ENCODE measurements at regions not wholly inside any gene's neighbourhood (a gene's known extent, or its start where the extent isn't known, plus 50 kb on each side); places are given as distances from the start of the nearest gene placed in this dataset.
"Not testable (repeated sequence)": the region's sequence is repeated elsewhere in the genome, so short reads cannot be mapped to it uniquely, and the experiment has no call there.

DNA sequence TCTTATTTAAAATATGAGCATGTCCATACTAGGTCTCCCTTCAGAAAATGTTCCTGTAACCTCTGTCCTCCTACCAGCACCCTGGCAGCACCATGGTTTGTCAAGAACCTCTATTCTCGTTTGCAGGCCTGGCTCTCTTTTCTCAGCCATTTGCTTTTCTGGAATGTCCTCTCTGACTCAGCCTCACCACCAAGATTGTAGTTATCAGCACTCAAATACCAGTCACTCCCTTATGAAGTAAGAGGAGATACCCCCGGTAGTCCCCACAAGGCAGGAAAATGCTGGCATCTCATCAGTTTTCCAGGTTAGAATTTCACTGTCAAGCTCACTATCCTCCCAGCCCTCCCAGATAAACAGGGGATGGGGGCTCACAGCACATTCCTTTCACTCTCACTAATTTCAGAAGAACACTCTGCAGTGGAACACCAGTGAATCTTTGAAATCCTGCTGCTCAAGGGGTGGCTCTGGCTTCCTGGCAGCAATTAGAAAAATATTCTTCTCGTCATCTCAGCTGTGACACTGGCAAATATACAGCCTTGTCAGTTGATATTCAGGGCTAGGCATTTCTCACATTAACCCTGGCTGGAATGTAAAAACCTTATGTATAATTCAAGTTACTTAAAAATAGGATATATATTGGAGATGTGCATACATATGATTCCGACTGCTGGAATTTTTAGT lies 129.2 kb downstream of the TBX18 start:
- H3K9me3 ChIP-seq (ENCODE audit: insufficient read depth, low read depth, low read length), result no peaks in the 10 kb centered on the region
- H3K27ac ChIP-seq (ENCODE audit: low read depth, low read length), result no peak overlapping the region
- H3K9ac ChIP-seq (ENCODE audit: low read depth, low read length), result no peak overlapping the region
- no peaks in the 10 kb centered on the region for H3K27me3 ChIP-seq (ENCODE audit: insufficient read depth, low read length)
- no peaks in the 10 kb centered on the region for H3K36me3 ChIP-seq (ENCODE audit: insufficient read depth, low read length)
- no peaks in the 10 kb centered on the region for H3K4me1 ChIP-seq (ENCODE audit: insufficient read depth, low read length)
- H3K4me3 ChIP-seq (ENCODE audit: low read length), result no peak overlapping the region
- WGBS, result 84% methylated on average over 3 of the region's 4 CpGs

DNA sequence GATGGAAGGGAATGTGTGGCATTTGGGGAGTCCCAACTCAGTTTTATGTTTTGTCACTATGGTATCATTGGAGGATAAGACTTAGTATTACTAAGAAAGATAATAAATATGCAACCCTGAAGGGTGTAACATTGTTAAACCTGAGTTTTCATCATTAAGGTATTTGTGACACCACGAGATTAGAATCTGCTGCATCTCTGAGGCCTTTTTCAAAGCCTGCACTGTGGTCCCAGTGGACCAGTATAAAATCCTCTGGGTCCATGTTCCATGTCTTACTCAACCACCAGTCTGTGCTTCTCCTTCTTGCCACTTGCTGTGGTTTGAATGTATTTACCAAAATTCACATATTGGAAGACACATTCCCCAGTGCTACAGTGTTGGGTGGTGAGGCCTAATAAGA lies 130.6 kb downstream of the TBX18 start:
- H3K9ac ChIP-seq (ENCODE audit: low read depth, low read length), result no peak overlapping the region
- H3K9me3 ChIP-seq (ENCODE audit: insufficient read depth, low read depth, low read length), result no peaks in the 10 kb centered on the region
- WGBS, result 97% methylated on average over 1 of the region's 1 CpG
- H3K36me3 ChIP-seq (ENCODE audit: insufficient read depth, low read length), result no peaks in the 10 kb centered on the region
- no peak overlapping the region for H3K4me3 ChIP-seq (ENCODE audit: low read length)
- H3K27ac ChIP-seq (ENCODE audit: low read depth, low read length), result no peak overlapping the region
- no peaks in the 10 kb centered on the region for H3K4me1 ChIP-seq (ENCODE audit: insufficient read depth, low read length)
- no peaks in the 10 kb centered on the region for H3K27me3 ChIP-seq (ENCODE audit: insufficient read depth, low read length)

DNA sequence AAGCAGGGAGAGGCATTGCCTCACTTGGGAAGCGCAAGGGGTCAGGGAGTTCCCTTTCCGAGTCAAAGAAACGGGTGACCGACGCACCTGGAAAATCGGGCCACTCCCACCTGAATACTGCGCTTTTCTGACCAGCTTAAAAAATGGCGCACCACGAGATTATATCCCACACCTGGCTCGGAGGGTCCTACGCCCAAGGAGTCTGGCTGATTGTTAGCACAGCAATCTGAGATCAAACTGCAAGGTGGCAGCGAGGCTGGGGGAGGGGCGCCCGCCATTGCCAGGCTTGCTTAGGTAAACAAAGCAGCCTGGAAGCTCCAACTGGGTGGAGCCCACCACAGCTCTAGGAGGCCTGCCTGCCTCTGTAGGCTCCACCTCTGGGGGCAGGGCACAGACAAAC lies 137.9 kb downstream of the TBX18 start:
- not testable (repeated sequence) for H3K4me3 ChIP-seq (ENCODE audit: low read length); H3K27ac ChIP-seq (ENCODE audit: low read depth, low read length); H3K9me3 ChIP-seq (ENCODE audit: insufficient read depth, low read depth, low read length); H3K36me3 ChIP-seq (ENCODE audit: insufficient read depth, low read length); H3K9ac ChIP-seq (ENCODE audit: low read depth, low read length); H3K4me1 ChIP-seq (ENCODE audit: insufficient read depth, low read length); H3K27me3 ChIP-seq (ENCODE audit: insufficient read depth, low read length)
- WGBS, result 79% methylated on average over 14 of the region's 14 CpGs

DNA sequence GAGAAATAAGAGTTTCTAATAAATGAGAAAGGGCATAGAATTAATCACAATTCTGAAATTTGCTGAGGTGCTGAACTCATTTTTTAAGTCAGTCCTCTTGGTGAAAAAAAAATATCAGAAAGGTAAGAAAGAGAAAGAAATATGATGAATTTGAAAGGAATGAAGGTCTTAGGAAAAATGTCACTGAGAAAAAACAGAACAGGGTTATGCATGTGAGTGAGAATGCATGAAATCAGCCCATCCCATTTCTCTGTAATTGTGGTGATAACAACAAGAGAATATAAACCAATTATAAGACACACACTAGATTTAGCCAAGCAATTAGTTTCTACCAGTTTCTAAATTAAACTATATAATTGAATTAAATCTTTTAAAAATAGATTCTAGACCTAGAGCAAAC lies 138.9 kb downstream of the TBX18 start:
- no peak overlapping the region for H3K9ac ChIP-seq (ENCODE audit: low read depth, low read length)
- no peak overlapping the region for H3K4me3 ChIP-seq (ENCODE audit: low read length)
- no peaks in the 10 kb centered on the region for H3K9me3 ChIP-seq (ENCODE audit: insufficient read depth, low read depth, low read length)
- no peaks in the 10 kb centered on the region for H3K4me1 ChIP-seq (ENCODE audit: insufficient read depth, low read length)
- H3K27ac ChIP-seq (ENCODE audit: low read depth, low read length), result no peak overlapping the region
- H3K36me3 ChIP-seq (ENCODE audit: insufficient read depth, low read length), result no peaks in the 10 kb centered on the region
- H3K27me3 ChIP-seq (ENCODE audit: insufficient read depth, low read length), result no peaks in the 10 kb centered on the region

DNA sequence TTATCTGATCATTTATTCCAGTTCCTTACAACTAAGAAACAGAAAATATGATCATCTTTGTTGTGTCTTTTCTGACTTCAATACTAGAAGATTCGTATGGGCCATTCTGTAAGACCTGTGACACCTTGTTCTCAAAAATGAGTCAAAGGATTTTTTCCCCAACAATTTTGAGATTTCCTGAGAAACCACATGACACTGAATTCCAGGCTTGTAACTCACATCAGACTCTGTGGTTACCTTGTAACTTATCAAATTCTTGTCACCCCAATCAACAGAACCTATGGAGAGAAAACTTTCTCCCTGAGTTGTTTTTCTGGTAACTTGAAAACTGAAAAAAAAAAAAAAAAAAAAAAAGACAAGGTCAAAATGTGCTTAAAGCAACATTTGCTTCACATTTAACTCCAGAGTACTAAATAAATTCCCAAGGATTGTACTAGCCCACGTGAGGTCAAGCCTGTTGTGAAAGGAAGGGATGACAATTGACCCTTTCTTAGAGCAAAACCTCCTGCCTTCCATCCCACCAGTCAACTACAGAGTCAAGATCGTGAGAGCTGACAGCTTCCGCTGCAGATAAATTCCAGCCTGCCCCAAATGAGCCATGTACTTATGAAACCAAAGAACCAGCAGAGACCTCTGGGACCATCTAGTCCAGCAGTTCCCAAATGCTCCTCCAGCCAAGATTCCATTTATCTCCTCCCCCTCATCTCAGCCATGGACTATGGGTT lies 140.3 kb downstream of the TBX18 start:
- no peak overlapping the region for H3K27ac ChIP-seq (ENCODE audit: low read depth, low read length)
- H3K36me3 ChIP-seq (ENCODE audit: insufficient read depth, low read length), result no peaks in the 10 kb centered on the region
- whole genome bisulfite sequencing, result 58% methylated on average over 4 of the region's 4 CpGs

DNA sequence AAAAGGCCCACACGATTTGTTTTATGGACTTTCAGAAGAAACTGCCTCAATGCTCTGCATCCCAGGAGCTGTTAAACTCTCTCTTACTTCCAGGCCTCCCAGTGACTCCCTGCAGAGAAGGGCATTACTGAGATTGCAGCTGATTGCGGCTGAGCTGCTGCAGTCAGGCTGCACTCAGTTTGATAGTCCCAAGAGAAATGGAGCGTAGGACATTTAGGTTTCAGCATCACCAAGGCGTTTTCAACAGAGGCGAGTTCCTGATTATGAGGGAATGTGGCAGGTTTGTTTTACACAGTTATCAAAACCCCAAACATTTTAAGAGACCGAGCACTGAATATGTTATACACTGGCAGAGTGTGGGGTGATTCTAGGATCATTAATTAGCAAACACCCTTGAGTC lies 145.6 kb downstream of the TBX18 start:
- Histone ChIP-seq H3K4me1 (ENCODE audit: insufficient read depth, low read length) (peaks cover 12% of the 10 kb centered on the region), H3K9ac (ENCODE audit: low read depth, low read length) (no peak overlapping the region), H3K36me3 (ENCODE audit: insufficient read depth, low read length) (no peaks in the 10 kb centered on the region), H3K4me3 (ENCODE audit: low read length) (no peak overlapping the region), H3K9me3 (ENCODE audit: insufficient read depth, low read depth, low read length) (no peaks in the 10 kb centered on the region), H3K27ac (ENCODE audit: low read depth, low read length) (no peak overlapping the region), H3K27me3 (ENCODE audit: insufficient read depth, low read length) (no peaks in the 10 kb centered on the region)
- 33% methylated on average over 5 of the region's 6 CpGs for WGBS

More for the DNA sequence above, 140.3 kb downstream of the TBX18 start:
- Histone ChIP-seq H3K4me3 (ENCODE audit: low read length) (no peak overlapping the region), H3K27me3 (ENCODE audit: insufficient read depth, low read length) (no peaks in the 10 kb centered on the region), H3K9ac (ENCODE audit: low read depth, low read length) (no peak overlapping the region), H3K9me3 (ENCODE audit: insufficient read depth, low read depth, low read length) (no peaks in the 10 kb centered on the region), H3K4me1 (ENCODE audit: insufficient read depth, low read length) (peaks cover under 1% of the 10 kb centered on the region; the same call in 1 of the 2 replicates)

DNA sequence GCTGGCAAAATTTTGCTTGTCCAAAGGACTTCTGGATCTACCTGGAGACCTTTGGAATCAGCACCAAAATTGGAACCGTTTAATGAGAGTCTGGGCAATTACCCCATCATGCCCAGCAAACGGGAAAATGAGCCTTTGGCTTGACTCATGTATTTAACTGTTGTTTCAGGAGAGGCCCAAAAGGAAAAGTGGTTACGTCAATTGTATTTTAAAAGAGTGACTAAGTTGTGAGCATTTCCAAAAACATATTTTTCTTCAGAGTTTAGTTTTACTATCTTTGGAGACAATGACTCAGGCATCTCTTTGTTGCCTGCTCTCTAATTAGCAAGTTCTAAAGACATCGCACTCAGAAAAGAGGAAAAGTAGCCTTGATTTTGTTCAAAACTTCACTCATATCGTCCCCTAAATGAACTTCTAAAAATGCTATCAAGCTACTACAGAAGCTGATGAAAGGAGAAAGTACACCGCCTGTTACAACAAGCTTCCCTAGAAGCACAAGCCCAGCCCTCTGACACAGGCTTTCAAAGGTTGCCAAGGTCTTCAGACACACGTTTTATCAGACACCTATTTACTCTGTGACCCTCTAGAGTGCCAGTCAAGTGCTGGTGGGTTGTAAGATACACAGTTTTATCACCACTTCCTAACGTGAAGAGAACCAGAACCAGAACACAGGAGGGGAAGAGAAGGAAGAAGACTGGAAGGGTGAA lies 146.2 kb downstream of the TBX18 start:
- no peak overlapping the region for H3K9ac ChIP-seq (ENCODE audit: low read depth, low read length)
- H3K4me3 ChIP-seq (ENCODE audit: low read length), result no peak overlapping the region
- H3K36me3 ChIP-seq (ENCODE audit: insufficient read depth, low read length), result no peaks in the 10 kb centered on the region
- H3K27me3 ChIP-seq (ENCODE audit: insufficient read depth, low read length), result no peaks in the 10 kb centered on the region
- peaks cover 12% of the 10 kb centered on the region for H3K4me1 ChIP-seq (ENCODE audit: insufficient read depth, low read length)
- no peaks in the 10 kb centered on the region for H3K9me3 ChIP-seq (ENCODE audit: insufficient read depth, low read depth, low read length)
- 71% methylated on average over 8 of the region's 8 CpGs for WGBS
- H3K27ac ChIP-seq (ENCODE audit: low read depth, low read length), result no peak overlapping the region

DNA sequence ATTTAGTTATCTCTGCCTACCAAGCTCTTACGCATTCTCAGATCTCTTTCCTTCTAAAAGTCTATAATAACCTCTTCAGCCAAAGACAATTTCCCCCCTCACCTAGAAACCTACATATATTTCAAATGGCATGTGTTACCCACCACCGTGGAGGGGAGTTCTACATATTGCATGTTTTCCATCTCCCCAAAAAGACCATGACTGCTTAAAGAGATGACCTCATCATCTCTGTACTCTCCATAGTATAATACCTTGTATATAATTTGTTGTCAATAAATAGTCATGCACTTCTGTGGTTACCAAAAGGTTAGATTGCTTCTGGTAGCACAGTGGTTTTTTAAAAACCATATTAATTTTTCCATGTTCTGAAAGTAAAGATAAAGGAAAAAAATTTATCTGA lies 148.4 kb downstream of the TBX18 start:
- Histone ChIP-seq H3K36me3 (ENCODE audit: insufficient read depth, low read length) (no peaks in the 10 kb centered on the region), H3K27ac (ENCODE audit: low read depth, low read length) (no peak overlapping the region), H3K4me1 (ENCODE audit: insufficient read depth, low read length) (peaks cover 12% of the 10 kb centered on the region), H3K4me3 (ENCODE audit: low read length) (no peak overlapping the region), H3K9ac (ENCODE audit: low read depth, low read length) (no peak overlapping the region), H3K27me3 (ENCODE audit: insufficient read depth, low read length) (no peaks in the 10 kb centered on the region), H3K9me3 (ENCODE audit: insufficient read depth, low read depth, low read length) (no peaks in the 10 kb centered on the region)
- WGBS, result 88% methylated on average over 2 of the region's 2 CpGs

DNA sequence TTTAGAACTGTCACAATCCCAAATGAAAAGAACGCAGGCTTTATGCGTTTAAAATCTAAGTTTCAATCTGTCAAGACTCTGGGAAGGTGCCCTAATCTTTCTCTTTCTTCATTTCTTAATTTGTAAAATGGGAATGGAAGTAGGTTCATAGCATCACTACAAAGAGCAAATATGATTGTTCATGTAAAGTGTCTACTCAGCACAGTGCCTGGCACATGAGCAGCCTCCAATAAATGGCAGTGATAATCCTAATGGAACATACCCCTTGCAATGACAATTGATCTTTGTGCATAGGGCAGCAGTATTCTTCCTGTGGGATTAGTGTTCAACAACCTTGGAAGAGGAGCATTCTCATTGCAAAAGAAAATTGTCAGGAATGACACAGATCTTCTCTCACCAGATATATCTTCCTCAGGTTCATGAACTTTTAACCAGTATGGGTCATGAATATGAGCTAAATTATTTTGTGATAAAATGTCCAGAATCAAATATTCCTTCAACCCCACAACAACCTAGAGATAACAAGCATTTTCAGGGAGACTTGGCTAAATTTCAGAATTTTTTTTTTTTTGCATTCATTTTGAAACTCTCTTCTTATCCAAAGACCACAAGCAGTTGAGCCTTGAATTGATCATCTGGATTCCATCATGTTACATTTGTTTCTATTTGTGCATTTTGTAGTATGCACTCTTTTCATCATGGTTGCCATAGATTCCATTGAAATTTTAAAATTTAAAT lies 149.1 kb downstream of the TBX18 start:
- H3K4me3 ChIP-seq (ENCODE audit: low read length), result no peak overlapping the region
- H3K4me1 ChIP-seq (ENCODE audit: insufficient read depth, low read length), result peaks cover 12% of the 10 kb centered on the region
- no peaks in the 10 kb centered on the region for H3K36me3 ChIP-seq (ENCODE audit: insufficient read depth, low read length)
- H3K27ac ChIP-seq (ENCODE audit: low read depth, low read length), result no peak overlapping the region
- no peaks in the 10 kb centered on the region for H3K9me3 ChIP-seq (ENCODE audit: insufficient read depth, low read depth, low read length)
- no peak overlapping the region for H3K9ac ChIP-seq (ENCODE audit: low read depth, low read length)
- H3K27me3 ChIP-seq (ENCODE audit: insufficient read depth, low read length), result no peaks in the 10 kb centered on the region
- WGBS, result 46% methylated on average over 2 of the region's 2 CpGs

DNA sequence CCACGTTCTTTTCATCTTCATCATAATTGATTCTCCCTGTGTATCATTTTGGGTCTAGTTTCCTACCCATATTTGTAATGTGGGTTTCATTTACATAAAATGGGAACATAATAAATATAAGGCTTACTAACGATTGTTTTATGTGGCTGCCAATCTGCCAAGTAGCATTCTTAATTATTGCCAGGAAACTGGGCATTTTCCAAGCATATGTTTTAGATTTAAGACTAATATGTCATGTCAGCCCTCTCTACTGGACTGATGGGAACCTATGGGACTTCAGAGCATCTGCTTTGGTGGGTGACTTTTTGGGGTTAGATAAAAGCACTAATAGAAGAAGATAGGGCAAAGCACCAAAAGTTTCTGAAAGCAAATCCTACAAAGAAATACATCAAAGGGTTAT lies 157.5 kb downstream of the TBX18 start:
- no peaks in the 10 kb centered on the region for H3K36me3 ChIP-seq (ENCODE audit: insufficient read depth, low read length)

DNA sequence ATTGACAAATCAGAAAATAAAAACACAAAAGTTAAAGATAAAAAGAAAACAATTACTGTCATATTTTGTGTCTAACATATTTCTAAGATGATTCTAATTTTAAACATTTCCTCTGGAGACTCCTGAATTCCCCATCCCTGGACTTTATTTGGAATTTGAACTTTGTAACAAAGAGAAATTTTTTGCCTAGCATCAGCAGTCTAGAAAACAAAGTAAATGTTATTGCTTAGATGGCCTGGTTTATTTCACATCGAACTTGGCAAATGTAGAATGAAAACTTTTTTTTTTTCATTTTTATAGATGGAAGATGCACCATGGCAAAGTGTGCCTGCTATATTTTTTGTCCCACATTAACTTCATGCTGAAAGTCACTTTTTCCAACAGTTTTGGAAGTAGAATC lies 159.1 kb downstream of the TBX18 start:
- no peak overlapping the region for H3K27ac ChIP-seq (ENCODE audit: low read depth, low read length)
- no peaks in the 10 kb centered on the region for H3K4me1 ChIP-seq (ENCODE audit: insufficient read depth, low read length)
- H3K36me3 ChIP-seq (ENCODE audit: insufficient read depth, low read length), result no peaks in the 10 kb centered on the region
- no peaks in the 10 kb centered on the region for H3K27me3 ChIP-seq (ENCODE audit: insufficient read depth, low read length)
- WGBS, result 92% methylated on average over 1 of the region's 1 CpG
- no peaks in the 10 kb centered on the region for H3K9me3 ChIP-seq (ENCODE audit: insufficient read depth, low read depth, low read length)
- H3K9ac ChIP-seq (ENCODE audit: low read depth, low read length), result no peak overlapping the region
- no peak overlapping the region for H3K4me3 ChIP-seq (ENCODE audit: low read length)

More for the DNA sequence above, 157.5 kb downstream of the TBX18 start:
- no peaks in the 10 kb centered on the region for H3K4me1 ChIP-seq (ENCODE audit: insufficient read depth, low read length)
- WGBS, result 90% methylated on average over 1 of the region's 2 CpGs
- H3K9me3 ChIP-seq (ENCODE audit: insufficient read depth, low read depth, low read length), result no peaks in the 10 kb centered on the region
- H3K27ac ChIP-seq (ENCODE audit: low read depth, low read length), result no peak overlapping the region
- no peak overlapping the region for H3K9ac ChIP-seq (ENCODE audit: low read depth, low read length)
- no peaks in the 10 kb centered on the region for H3K27me3 ChIP-seq (ENCODE audit: insufficient read depth, low read length)
- no peak overlapping the region for H3K4me3 ChIP-seq (ENCODE audit: low read length)
